GM13977 (cell line): ENCODE measurements at regions not wholly inside any gene's neighbourhood (a gene's known extent, or its start where the extent isn't known, plus 50 kb on each side); places are given as distances from the start of the nearest gene placed in this dataset.

Experiments
- DNase-seq: peaks from one replicate; pipeline ENCODE4 v3.0.0; 2012; ENCODE audit warnings: low spot score
- in situ Hi-C: fragments of 300-500 bp; cut with MboI; formaldehyde crosslinking; loops from one replicate; pipeline ENCODE4 v1.12.0; 2022; ENCODE audit warnings: low sequenced_read_pairs, low pct_unique_long_range_greater_than_20kb, mixed read lengths, inconsistent platforms; ENCODE audit not compliant: unreplicated experiment
- TF ChIP-seq, protein P1 (sequence below): IDR thresholded peaks from 2 replicates; pipeline ENCODE4 v1.5.1; 2012; ENCODE audit warnings: mild to moderate bottlenecking, control low read depth; ENCODE audit not compliant: insufficient read depth; ENCODE audit errors: extremely low read depth, missing control alignments

DNA sequence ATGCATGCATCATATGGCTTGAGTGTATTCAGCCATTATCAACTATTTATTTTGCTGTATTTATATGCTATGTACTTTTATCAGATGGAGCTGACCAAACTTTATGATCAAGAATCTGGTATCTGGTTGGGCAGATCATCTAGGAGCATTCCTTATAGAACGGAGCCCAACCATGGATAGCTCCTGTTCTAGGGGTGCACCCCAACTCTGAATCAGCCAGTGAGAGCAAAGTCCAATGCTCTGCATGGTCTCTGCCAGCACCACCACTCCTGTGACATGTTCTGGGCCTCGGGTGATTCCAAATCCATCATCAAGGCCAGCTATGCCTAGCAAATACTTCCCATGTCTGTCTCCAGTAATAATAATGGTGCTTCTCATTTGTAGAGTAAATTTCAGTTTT lies 517.5 kb downstream of the AGTPBP1 start:
- no peak for DNase-seq
- in situ Hi-C loops = no loop called here
- TF ChIP-seq, protein P1, sequence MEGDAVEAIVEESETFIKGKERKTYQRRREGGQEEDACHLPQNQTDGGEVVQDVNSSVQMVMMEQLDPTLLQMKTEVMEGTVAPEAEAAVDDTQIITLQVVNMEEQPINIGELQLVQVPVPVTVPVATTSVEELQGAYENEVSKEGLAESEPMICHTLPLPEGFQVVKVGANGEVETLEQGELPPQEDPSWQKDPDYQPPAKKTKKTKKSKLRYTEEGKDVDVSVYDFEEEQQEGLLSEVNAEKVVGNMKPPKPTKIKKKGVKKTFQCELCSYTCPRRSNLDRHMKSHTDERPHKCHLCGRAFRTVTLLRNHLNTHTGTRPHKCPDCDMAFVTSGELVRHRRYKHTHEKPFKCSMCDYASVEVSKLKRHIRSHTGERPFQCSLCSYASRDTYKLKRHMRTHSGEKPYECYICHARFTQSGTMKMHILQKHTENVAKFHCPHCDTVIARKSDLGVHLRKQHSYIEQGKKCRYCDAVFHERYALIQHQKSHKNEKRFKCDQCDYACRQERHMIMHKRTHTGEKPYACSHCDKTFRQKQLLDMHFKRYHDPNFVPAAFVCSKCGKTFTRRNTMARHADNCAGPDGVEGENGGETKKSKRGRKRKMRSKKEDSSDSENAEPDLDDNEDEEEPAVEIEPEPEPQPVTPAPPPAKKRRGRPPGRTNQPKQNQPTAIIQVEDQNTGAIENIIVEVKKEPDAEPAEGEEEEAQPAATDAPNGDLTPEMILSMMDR = no peak

DNA sequence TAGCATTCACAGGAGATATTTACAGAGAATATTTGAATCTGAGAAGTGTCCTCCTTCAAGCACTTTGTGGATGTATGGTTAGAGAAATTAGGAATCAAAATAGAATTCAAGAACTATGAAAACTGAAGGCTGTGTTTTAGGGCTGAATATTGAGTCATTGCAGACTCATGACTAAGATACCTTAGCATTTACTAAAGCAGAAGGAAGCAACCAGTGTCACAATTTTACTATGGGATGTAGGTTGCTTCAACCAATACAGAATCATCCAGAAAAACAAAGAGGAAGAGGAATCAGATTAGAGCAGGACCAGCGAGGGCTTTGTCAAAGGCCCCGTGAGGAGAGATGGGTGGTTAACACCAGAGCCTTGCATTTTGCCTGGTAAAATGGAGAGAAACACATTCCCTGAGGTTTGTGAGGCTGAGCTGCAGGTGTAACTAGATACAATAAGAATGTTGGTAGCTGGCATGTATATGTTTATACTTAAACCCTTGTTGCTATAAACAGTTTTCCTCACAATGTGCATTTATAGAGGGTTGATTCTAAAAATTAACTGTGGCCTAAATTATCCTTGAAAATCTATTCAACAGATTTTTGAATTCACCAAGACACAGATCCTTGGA lies 518.1 kb downstream of the AGTPBP1 start:
- TF ChIP-seq, protein P1 = no peak
- no peak for DNase-seq
- in situ Hi-C loops = no loop called here

DNA sequence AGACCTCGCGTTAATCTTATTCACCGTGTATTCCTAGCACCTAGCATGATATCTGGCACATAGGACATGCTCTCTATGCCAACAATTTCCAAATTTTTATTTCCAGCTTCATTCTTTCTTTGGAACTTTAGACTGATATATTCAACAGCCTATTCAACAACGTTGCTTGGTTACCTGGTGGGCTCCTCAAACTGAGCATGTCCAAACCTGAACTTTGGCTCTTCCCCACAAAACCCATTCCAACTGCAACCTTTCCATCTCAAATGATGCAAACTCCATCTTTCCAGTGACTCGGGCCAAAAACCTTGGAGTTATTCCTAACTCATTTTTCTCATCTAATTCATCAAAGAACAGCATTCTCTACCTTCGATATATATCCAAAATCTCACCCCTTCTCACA lies 525.2 kb downstream of the AGTPBP1 start:
- TF ChIP-seq, protein P1 = no peak
- in situ Hi-C loops = no loop called here
- DNase-seq = no peak

DNA sequence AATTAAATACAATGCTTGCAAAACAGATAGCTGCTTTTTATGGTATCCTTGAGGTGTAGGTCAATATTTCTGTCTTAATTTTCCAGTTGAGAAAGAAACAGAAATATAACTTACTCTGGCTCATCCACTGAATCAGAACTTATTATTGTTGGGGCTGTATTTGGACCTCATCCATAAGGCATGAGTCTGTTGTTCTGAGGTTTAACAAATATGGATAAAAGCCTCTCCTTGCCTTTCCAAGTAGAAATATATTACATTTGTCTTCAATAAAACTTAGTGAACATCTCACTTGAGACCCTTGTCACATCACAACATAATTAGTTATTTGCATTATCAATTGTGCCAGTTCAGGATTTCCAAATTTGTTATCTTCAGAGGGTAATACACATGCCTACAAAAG lies 525.8 kb downstream of the AGTPBP1 start:
- in situ Hi-C loops = no loop called here
- DNase-seq = no peak
- TF ChIP-seq, protein P1 = no peak

DNA sequence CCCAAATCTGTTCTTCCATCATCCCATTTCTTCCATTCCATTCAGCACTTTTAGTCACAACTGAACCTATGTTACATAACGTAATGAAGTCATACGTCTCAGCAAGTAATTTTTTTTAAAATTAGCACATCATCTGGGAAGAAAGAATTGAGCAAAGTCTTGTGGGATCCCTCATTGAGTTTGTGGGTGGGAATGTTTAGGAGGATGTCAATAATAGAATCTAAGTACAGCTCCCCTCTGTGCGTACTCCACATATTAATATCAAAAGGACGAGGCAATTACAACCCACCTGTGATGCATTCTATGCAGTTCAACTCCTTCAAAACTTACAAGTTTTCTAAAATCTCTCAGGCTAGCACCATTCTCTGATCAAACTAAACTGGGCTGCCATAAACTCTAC lies 526.3 kb downstream of the AGTPBP1 start:
- TF ChIP-seq, protein P1 = no peak
- no peak for DNase-seq
- in situ Hi-C loops = no loop called here

DNA sequence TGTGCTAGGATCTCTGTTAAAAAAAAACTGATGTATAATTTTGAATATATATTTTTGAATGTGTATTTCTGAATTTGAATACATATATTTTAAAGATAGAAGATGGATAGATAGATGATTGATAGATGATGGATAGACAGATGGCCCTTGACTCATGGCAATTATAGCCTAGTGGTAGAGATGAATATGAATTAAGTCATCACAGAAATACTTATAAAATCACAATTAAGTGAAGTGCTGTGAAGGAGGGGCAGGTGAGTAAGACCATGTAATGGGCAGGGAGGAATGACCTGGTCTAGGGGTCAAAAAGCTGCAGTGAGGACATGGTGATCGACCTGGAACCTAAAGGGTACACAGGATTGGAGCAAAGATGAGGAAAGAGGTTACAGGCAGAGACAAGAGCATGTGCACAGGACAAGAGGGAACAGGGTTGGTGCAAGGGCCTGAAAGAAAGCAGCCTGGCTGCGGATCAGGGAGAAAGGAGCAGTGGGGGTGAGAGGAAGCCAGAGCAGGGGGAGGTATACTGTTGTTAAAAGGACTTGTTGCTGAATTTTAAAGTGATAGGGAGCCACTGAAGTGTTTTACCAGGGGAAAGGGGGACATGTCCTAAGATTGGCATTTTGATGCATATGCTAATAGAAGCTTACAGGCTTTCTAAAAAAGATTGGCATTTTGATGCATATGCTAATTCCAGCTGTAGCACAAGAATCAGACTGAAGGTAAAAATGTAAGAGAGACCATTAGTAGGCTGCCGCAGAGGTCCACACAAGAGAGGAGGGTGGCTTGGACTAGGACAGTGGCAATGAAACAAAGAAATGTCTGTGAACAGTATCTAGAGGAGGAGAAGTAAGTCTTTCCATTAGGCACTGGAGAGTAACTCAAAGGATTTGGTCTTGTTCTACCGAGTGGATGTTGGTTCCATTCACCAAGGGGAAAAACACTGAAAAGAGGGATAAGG lies 527.8 kb downstream of the AGTPBP1 start:
- in situ Hi-C loops = no loop called here
- TF ChIP-seq, protein P1 = no peak
- no peak for DNase-seq
